ENCODE measurements at regions not wholly inside any gene's neighbourhood (a gene's known extent, or its start where the extent isn't known, plus 50 kb on each side); places are given as distances from the start of the nearest gene placed in this dataset.

DNA sequence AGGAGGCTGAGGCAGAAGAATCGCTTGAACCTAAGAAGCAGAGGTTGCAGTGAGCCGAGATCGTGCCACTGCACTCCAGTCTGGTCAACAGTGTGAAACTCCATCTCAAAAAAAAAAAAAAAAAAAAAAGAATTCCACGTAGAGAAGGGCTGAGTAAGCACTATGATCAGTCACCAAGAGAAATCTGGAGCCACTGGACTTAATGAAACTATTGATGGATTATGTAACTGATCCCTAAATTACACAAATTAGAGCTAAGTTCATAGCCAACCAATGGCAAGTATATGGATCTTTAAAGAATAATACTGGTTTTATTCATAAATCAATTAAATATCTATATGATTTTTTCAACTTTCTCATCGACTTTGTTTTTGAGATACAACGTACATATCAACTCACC is 72.2 kb upstream of the ABLIM1 start:
- no peaks in the 10 kb centered on the region for H3K9me3 ChIP-seq
- intact Hi-C loops (cut with DNase I): no loop called here
- no peak for DNase-seq
- TF ChIP-seq, protein P1, sequence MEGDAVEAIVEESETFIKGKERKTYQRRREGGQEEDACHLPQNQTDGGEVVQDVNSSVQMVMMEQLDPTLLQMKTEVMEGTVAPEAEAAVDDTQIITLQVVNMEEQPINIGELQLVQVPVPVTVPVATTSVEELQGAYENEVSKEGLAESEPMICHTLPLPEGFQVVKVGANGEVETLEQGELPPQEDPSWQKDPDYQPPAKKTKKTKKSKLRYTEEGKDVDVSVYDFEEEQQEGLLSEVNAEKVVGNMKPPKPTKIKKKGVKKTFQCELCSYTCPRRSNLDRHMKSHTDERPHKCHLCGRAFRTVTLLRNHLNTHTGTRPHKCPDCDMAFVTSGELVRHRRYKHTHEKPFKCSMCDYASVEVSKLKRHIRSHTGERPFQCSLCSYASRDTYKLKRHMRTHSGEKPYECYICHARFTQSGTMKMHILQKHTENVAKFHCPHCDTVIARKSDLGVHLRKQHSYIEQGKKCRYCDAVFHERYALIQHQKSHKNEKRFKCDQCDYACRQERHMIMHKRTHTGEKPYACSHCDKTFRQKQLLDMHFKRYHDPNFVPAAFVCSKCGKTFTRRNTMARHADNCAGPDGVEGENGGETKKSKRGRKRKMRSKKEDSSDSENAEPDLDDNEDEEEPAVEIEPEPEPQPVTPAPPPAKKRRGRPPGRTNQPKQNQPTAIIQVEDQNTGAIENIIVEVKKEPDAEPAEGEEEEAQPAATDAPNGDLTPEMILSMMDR (IDR thresholded peaks at IDR 0.05): no peak
- WGBS, 2 donors: 90 to 92% methylated on average over 6 of the region's 6 CpGs
- no peaks in the 10 kb centered on the region for H3K36me3 ChIP-seq
- peak overlapping the region in 3 of 10 donors; percentile 41 to 69 (median 46) for H3K27ac ChIP-seq
- H3K4me1 ChIP-seq: peaks cover 0 to 63% (median 28%) of the 10 kb centered on the region in 9 donors
- H3K4me3 ChIP-seq: no peak overlapping the region
- no peak for ATAC-seq
- H3K27me3 ChIP-seq: no peaks in the 10 kb centered on the region

DNA sequence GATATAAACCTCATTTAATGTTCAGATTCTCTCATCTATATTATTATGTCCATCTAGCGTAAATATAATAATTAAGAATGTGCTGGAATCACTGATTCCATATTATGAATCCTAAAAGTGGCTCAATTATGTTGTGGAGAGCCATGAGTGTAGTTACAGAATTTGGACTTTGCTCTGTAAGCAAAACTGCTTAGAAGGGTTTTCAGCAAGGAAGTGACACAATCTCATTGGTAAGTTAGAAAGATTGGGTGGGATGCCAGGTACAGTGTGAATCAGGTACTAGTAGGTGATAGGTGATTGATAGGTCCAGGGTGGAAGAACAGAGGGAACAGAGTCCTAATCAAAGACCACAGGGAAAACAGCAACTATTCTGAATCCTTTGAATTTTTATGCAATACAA is 74.9 kb upstream of the ABLIM1 start:
- DNase-seq (no peak), ATAC-seq (no peak)
- Histone ChIP-seq H3K4me1 (peaks cover 0 to 57% (median 24%) of the 10 kb centered on the region in 9 donors), H3K27me3 (no peaks in the 10 kb centered on the region), H3K27ac (peak overlapping the region in 4 of 10 donors; percentile 7 to 62 (median 35)), H3K9me3 (no peaks in the 10 kb centered on the region), H3K36me3 (no peaks in the 10 kb centered on the region), H3K4me3 (no peak overlapping the region)
- TF ChIP-seq, protein P1 (IDR thresholded peaks at IDR 0.05): no peak
- 99 to 100% methylated on average over 1 of the region's 1 CpG for WGBS, 2 donors
- intact Hi-C loops (cut with DNase I): no loop called here

DNA sequence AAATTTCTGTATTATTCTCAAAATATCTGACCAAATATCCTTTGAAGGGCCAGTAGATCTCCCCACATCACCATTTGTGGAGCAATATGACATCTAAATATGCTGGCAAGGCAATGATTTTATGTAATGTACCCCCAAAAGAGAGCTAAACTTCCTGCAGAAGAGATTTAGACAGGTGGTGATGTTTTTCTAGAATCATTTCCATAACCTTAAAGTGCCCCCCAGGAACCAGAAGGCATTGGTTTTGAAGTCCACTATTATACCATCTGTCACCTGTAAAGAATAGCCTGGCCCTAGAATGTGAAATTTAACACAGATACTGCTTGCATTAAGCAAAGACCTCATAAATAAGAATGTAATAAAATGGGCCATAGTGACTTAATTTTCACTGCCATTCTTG is 77.9 kb upstream of the ABLIM1 start:
- no peaks in the 10 kb centered on the region for H3K9me3 ChIP-seq
- H3K36me3 ChIP-seq: no peaks in the 10 kb centered on the region
- TF ChIP-seq, protein P1 (IDR thresholded peaks at IDR 0.05): no peak
- H3K4me3 ChIP-seq: no peak overlapping the region
- DNase-seq (no peak), ATAC-seq (no peak)
- no peak overlapping the region for H3K27ac ChIP-seq
- intact Hi-C loops (cut with DNase I): no loop called here
- peaks cover 0 to 70% (median 28%) of the 10 kb centered on the region in 9 donors for H3K4me1 ChIP-seq
- no peaks in the 10 kb centered on the region for H3K27me3 ChIP-seq

DNA sequence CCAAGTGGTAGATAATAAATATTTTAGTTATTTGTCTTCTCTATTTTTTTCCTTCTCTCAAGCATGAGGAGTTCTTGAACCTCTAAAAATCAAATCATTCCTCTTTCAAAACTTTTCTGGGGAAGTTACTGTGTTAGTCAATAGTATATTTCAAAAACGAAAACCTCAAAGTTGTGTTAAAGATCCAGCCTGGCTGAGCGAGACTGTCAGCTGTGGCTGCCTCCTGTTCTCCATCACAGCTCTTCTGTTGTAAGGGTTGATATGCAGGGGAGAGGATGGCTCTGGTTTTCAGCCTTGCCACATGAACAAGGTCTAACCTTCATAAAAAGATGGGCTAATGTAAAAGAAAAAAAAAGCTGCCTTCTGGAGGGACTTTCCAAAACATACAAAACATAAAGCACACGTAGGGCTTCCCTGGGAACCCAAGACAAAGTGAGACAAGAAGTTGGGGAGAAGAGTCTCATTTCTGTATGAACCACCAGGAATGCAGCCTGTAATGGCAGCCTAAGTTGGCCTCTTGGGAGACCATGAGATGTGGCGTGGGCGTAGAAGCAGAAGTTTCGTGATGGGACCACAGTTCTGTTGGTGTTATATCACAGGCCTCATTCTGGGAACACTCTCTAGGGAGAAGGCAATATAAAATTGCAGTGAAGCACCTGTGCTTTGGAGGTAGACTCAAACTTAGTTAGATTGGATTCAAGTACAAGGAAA is 77.9 kb upstream of the FHIP2A start:
- H3K4me1 ChIP-seq: peaks cover 2 to 81% (median 31%) of the 10 kb centered on the region in 9 donors
- DNase-seq (no peak), ATAC-seq (peak in 2 of 8 donors; percentile 53 to 54)
- intact Hi-C loops (cut with DNase I): no loop called here
- H3K27ac ChIP-seq: peak overlapping the region in 8 of 10 donors; percentile 18 to 59 (median 32)
- TF ChIP-seq, protein P1 (IDR thresholded peaks at IDR 0.05): no peak
- no peak overlapping the region for H3K4me3 ChIP-seq
- no peaks in the 10 kb centered on the region for H3K36me3 ChIP-seq
- no peaks in the 10 kb centered on the region for H3K9me3 ChIP-seq
- 66 to 72% methylated on average over 6 of the region's 6 CpGs for WGBS, 2 donors
- no peaks in the 10 kb centered on the region for H3K27me3 ChIP-seq
